H9 (cell line): ENCODE measurements at regions not wholly inside any gene's neighbourhood (a gene's known extent, or its start where the extent isn't known, plus 50 kb on each side); places are given as distances from the start of the nearest gene placed in this dataset.

Source experiments
- DNase-seq: peaks from one replicate; pipeline ENCODE4 v3.0.0-alpha.2; 2017
- H2AFZ ChIP-seq: one replicate; pipeline ENCODE4 v1.6.1; 2013; ENCODE audit warnings: mild to moderate bottlenecking, low read length, control low read depth, moderate library complexity
- H2AK5ac ChIP-seq: 2 replicates; pipeline ENCODE4 v1.6.1; 2013; ENCODE audit warnings: low read length, control low read depth, mixed read lengths; ENCODE audit not compliant: insufficient read length
- H2BK120ac ChIP-seq: one replicate; pipeline ENCODE4 v1.6.1; 2013; ENCODE audit warnings: low read depth, mild to moderate bottlenecking, low read length, control low read depth, inconsistent platforms; ENCODE audit not compliant: poor library complexity, severe bottlenecking
- H2BK12ac ChIP-seq: 2 replicates; pipeline ENCODE4 v1.6.1; 2013; ENCODE audit warnings: low read length, control low read depth, mixed read lengths, low read depth; ENCODE audit not compliant: insufficient read length
- H2BK15ac ChIP-seq: 2 replicates; pipeline ENCODE4 v1.6.1; 2013; ENCODE audit warnings: low read depth, low read length, control low read depth
- H2BK20ac ChIP-seq: one replicate; pipeline ENCODE4 v1.6.1; 2013; ENCODE audit warnings: low read depth, mild to moderate bottlenecking, low read length, control low read depth, inconsistent platforms; ENCODE audit not compliant: poor library complexity, severe bottlenecking
- H2BK5ac ChIP-seq: 2 replicates; pipeline ENCODE4 v1.6.1; 2013; ENCODE audit warnings: low read length, control low read depth, mixed read lengths; ENCODE audit not compliant: insufficient read length
- H3K14ac ChIP-seq: 2 replicates; pipeline ENCODE4 v1.6.1; 2013; ENCODE audit warnings: low read length, control low read depth; ENCODE audit not compliant: insufficient read depth
- H3K18ac ChIP-seq: 2 replicates; pipeline ENCODE4 v1.6.1; 2013; ENCODE audit warnings: low read depth, mild to moderate bottlenecking, mixed read lengths, low read length, control low read depth; ENCODE audit not compliant: insufficient read length
- H3K23ac ChIP-seq: 2 replicates; pipeline ENCODE4 v1.6.1; 2013; ENCODE audit warnings: low read length, control low read depth, mixed read lengths, low read depth; ENCODE audit not compliant: insufficient read length
- H3K23me2 ChIP-seq: 2 replicates; pipeline ENCODE4 v1.6.1; 2013; ENCODE audit warnings: low read depth, mild to moderate bottlenecking, mixed read lengths, low read length, control low read depth; ENCODE audit not compliant: insufficient read length, poor library complexity, severe bottlenecking
- H3K27ac ChIP-seq: 2 replicates; pipeline ENCODE4 v1.5.1; 2013; ENCODE audit warnings: low read length, control low read depth, mixed read lengths, low read depth; ENCODE audit not compliant: insufficient read length
- H3K27me3 ChIP-seq: 2 replicates; pipeline ENCODE4 v1.6.1; 2013; ENCODE audit warnings: low read length, control low read depth, inconsistent platforms; ENCODE audit not compliant: insufficient read depth
- H3K4ac ChIP-seq: 2 replicates; pipeline ENCODE4 v1.6.1; 2013; ENCODE audit warnings: low read depth, mild to moderate bottlenecking, control low read depth, inconsistent platforms, low read length, moderate library complexity
- H3K4me1 ChIP-seq: 2 replicates; pipeline ENCODE4 v1.6.1; 2013; ENCODE audit warnings: low read length, control low read depth, inconsistent platforms; ENCODE audit not compliant: insufficient read depth
- H3K4me2 ChIP-seq: 2 replicates; pipeline ENCODE4 v1.6.1; 2013; ENCODE audit warnings: low read length, control low read depth, mixed read lengths; ENCODE audit not compliant: insufficient read length, insufficient read depth
- H3K56ac ChIP-seq: 2 replicates; pipeline ENCODE4 v1.6.1; 2013; ENCODE audit warnings: low read depth, mild to moderate bottlenecking, mixed read lengths, low read length, control low read depth; ENCODE audit not compliant: insufficient read length
- H3K79me1 ChIP-seq: 2 replicates; pipeline ENCODE4 v1.6.1; 2013; ENCODE audit warnings: low read depth, mild to moderate bottlenecking, moderate library complexity, low read length, control low read depth, inconsistent platforms; ENCODE audit not compliant: insufficient read depth, poor library complexity, severe bottlenecking
- H3K79me2 ChIP-seq: 2 replicates; pipeline ENCODE4 v1.6.1; 2013; ENCODE audit warnings: low read length, control low read depth, inconsistent platforms; ENCODE audit not compliant: insufficient read depth
- H3K9ac ChIP-seq: 2 replicates; pipeline ENCODE4 v1.6.1; 2013; ENCODE audit warnings: low read length, control low read depth, mixed read lengths; ENCODE audit not compliant: insufficient read length; ENCODE audit errors: extremely low read depth
- H3K9me3 ChIP-seq: one replicate; pipeline ENCODE4 v1.6.1; 2013; ENCODE audit warnings: low read depth, low read length, inconsistent platforms; ENCODE audit not compliant: control insufficient read depth
- H3T11ph ChIP-seq: one replicate; pipeline ENCODE4 v1.6.1; 2013; ENCODE audit warnings: mild to moderate bottlenecking, low read length, control low read depth, inconsistent platforms
- H4K20me1 ChIP-seq: one replicate; pipeline ENCODE4 v1.6.1; 2013; ENCODE audit not compliant: control insufficient read depth, insufficient read length, insufficient read depth
- H4K5ac ChIP-seq: 2 replicates; pipeline ENCODE4 v1.6.1; 2013; ENCODE audit warnings: low read depth, mild to moderate bottlenecking, mixed read lengths, low read length, control low read depth; ENCODE audit not compliant: insufficient read length
- H4K8ac ChIP-seq: replicated peaks from 2 replicates; pipeline ENCODE4 v1.6.1; 2013; ENCODE audit warnings: low read length, control low read depth, mixed read lengths, low read depth; ENCODE audit not compliant: insufficient read length
- H4K91ac ChIP-seq: 2 replicates; pipeline ENCODE4 v1.6.1; 2013; ENCODE audit warnings: low read depth, mild to moderate bottlenecking, moderate library complexity, mixed read lengths, low read length, control low read depth; ENCODE audit not compliant: insufficient read length
- H3K27ac Mint-ChIP-seq, 3 experiments: 2 replicates in 2 of 3; 3 replicates in 1 of 3; pipeline ENCODE4 v1.8.0; 2020 to 2021; ENCODE audit warnings: mixed read lengths in 3 of 3, mild to moderate bottlenecking in 1 of 3, moderate library complexity in 1 of 3
- H3K27me3 Mint-ChIP-seq: 2 replicates; pipeline ENCODE4 v1.8.0; 2021; ENCODE audit warnings: low read depth, mild to moderate bottlenecking, moderate library complexity, mixed read lengths
- H3K36me3 Mint-ChIP-seq, 3 experiments: 2 replicates in 2 of 3; 3 replicates in 1 of 3; pipeline ENCODE4 v1.8.0; 2020 to 2021; ENCODE audit warnings: low read depth in 3 of 3, mixed read lengths in 3 of 3; ENCODE audit not compliant: insufficient read depth in 1 of 3
- H3K4me1 Mint-ChIP-seq, 2 experiments: 2 replicates each; pipeline ENCODE4 v1.8.0; 2020; ENCODE audit warnings: mixed read lengths in 2 of 2
- H3K4me3 Mint-ChIP-seq, 2 experiments: 2 replicates in 1 of 2; 3 replicates in 1 of 2; pipeline ENCODE4 v1.8.0; 2020 to 2021; ENCODE audit warnings: mild to moderate bottlenecking in 2 of 2, mixed read lengths in 2 of 2, moderate library complexity in 1 of 2
- H3K9me3 Mint-ChIP-seq, 2 experiments: 2 replicates in 1 of 2; 3 replicates in 1 of 2; pipeline ENCODE4 v1.8.0; 2020; ENCODE audit warnings: mild to moderate bottlenecking in 2 of 2, mixed read lengths in 2 of 2, moderate library complexity in 1 of 2
- TF ChIP-seq, protein P1 (sequence below): fragments of 200-600 bp; sonication (generic); conservative IDR thresholded peaks from 3 replicates; pipeline ENCODE4 v1.8.0; 2021; ENCODE audit warnings: antibody characterized with exemption, mild to moderate bottlenecking

DNA sequence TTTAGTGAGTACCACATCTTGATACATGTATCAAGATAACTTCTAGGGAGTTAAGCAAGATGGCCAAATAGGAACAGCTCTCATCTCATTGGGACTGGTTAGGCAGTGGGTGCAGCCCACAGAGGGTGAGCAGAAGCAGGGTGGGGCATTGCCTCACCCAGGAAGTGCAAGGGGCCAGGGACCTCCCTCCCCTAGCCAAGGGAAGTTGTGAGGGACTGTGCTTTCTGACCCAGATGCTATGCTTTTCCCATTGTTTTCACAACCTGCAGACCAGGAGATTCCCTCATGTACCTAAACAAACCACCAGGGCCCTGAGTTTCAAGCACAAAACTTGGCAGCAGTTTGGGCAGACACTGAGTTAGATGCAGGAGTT lies 665.0 kb upstream of the CBLB start:
- no peak overlapping the region for H3K4me2 ChIP-seq
- no peaks in the 10 kb centered on the region for H3K79me1 ChIP-seq
- H3K18ac ChIP-seq, result no peak overlapping the region
- no peak overlapping the region for H2AFZ ChIP-seq
- no peaks in the 10 kb centered on the region for H3K9me3 ChIP-seq
- no peak overlapping the region for H3K27ac Mint-ChIP-seq
- no peak overlapping the region for H3K56ac ChIP-seq
- no peak overlapping the region for H2BK20ac ChIP-seq
- peaks cover 35 to 67% (median 36%) of the 10 kb centered on the region in 3 experiments for H3K36me3 Mint-ChIP-seq
- H2BK5ac ChIP-seq, result no peak overlapping the region
- H3K9me3 Mint-ChIP-seq, result peaks cover 35 to 57% of the 10 kb centered on the region in 2 experiments
- H3K27me3 Mint-ChIP-seq, result no peaks in the 10 kb centered on the region
- H2BK15ac ChIP-seq, result no peak overlapping the region
- H3K23me2 ChIP-seq, result no peaks in the 10 kb centered on the region
- H2BK12ac ChIP-seq, result no peak overlapping the region
- TF ChIP-seq, protein P1, sequence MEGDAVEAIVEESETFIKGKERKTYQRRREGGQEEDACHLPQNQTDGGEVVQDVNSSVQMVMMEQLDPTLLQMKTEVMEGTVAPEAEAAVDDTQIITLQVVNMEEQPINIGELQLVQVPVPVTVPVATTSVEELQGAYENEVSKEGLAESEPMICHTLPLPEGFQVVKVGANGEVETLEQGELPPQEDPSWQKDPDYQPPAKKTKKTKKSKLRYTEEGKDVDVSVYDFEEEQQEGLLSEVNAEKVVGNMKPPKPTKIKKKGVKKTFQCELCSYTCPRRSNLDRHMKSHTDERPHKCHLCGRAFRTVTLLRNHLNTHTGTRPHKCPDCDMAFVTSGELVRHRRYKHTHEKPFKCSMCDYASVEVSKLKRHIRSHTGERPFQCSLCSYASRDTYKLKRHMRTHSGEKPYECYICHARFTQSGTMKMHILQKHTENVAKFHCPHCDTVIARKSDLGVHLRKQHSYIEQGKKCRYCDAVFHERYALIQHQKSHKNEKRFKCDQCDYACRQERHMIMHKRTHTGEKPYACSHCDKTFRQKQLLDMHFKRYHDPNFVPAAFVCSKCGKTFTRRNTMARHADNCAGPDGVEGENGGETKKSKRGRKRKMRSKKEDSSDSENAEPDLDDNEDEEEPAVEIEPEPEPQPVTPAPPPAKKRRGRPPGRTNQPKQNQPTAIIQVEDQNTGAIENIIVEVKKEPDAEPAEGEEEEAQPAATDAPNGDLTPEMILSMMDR, result no peak
- H4K5ac ChIP-seq, result no peak overlapping the region
- H3K4ac ChIP-seq, result no peak overlapping the region
- no peaks in the 10 kb centered on the region for H3K27me3 ChIP-seq
- peaks cover 3 to 7% of the 10 kb centered on the region in 2 experiments; a peak in 2 of 4 replicates for H3K4me1 Mint-ChIP-seq
- H3K9ac ChIP-seq, result no peak overlapping the region
- H4K20me1 ChIP-seq, result no peaks in the 10 kb centered on the region
- no peak overlapping the region for H2BK120ac ChIP-seq
- H4K8ac ChIP-seq, result no peak overlapping the region
- no peak overlapping the region for H4K91ac ChIP-seq
- no peak overlapping the region for H3K23ac ChIP-seq
- no peak overlapping the region for H3T11ph ChIP-seq
- H3K14ac ChIP-seq, result no peak overlapping the region
- no peak overlapping the region for H2AK5ac ChIP-seq
- no peaks in the 10 kb centered on the region for H3K4me1 ChIP-seq
- no peaks in the 10 kb centered on the region for H3K79me2 ChIP-seq
- DNase-seq, result no peak
- H3K27ac ChIP-seq, result no peak overlapping the region
- H3K4me3 Mint-ChIP-seq, result no peak overlapping the region
